ENCODE measurements at regions not wholly inside any gene's neighbourhood (a gene's known extent, or its start where the extent isn't known, plus 50 kb on each side); places are given as distances from the start of the nearest gene placed in this dataset.

DNA sequence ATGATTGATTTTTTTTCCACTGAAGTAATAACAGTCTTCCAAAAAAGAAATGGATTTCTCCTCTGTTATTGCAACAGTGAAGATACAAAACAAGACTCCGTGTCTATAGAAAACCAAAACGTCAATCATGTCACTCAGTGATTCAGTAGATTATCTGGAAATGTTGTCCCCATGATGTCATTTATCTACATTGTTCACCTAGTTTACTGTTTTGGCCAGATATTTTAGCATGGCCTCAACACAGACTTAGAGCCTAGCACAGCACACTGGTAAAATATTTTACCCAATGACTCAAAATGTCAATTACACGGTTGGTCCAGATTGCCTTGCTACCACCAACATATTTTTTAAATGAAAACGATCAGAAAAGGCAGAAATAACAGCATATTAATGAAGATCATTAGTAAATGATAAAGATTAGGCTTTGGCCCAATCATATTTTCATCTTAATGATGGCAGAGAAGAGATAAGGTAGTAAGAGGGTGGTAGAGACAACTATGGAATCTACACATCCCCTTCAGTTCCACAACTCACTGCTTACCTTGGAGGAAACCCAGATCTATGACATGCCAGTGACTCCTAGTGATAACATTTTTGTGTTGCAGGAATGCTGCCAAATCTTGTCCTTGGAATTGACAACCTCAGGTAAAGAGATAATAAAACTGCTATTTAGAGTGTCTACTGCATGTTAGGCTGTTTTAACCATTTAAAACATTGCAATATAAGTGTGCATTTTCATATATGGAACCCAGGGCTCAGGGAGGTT lies 347.7 kb upstream of the ARPP21 start:
- ChIA-PET POLR2A (no interaction called here), RAD21 (ENCODE audit: unreplicated experiment) (no interaction called here), SMC1A (ENCODE audit: uncharacterized antibody, unreplicated experiment) (no interaction called here), CTCF (no interaction called here)
- Histone ChIP-seq H3K27ac (ENCODE audit: control insufficient read depth, insufficient read depth) (no peak overlapping the region), H3K79me2 (ENCODE audit: control insufficient read depth, insufficient read depth, low read length) (no peaks in the 10 kb centered on the region), H2AFZ (ENCODE audit: control insufficient read depth, low read depth, low read length) (no peak overlapping the region), H4K20me1 (ENCODE audit: control insufficient read depth, insufficient read depth) (no peaks in the 10 kb centered on the region), H3K27me3 (replicated peaks in 1 of 2; ENCODE audit: control insufficient read depth in 2 of 2, insufficient read depth in 2 of 2, low read length in 1 of 2) (no peaks in the 10 kb centered on the region), H3K9me3 (replicated peaks; ENCODE audit: control insufficient read depth, insufficient read depth, low read length) (no peaks in the 10 kb centered on the region), H3K4me1 (ENCODE audit: control insufficient read depth, insufficient read depth, low read length) (no peaks in the 10 kb centered on the region), H3K4me2 (ENCODE audit: control insufficient read depth, insufficient read depth) (no peak overlapping the region), H3K9ac (ENCODE audit: control insufficient read depth, insufficient read depth, low read length) (no peak overlapping the region), H3K36me3 (ENCODE audit: control insufficient read depth in 2 of 2, insufficient read depth in 2 of 2, low read length in 1 of 2) (no peaks in the 10 kb centered on the region), H3K4me3 (no peak overlapping the region)
- in situ Hi-C loops (cut with MboI) (no loop called here), intact Hi-C loops (cut with micrococcal nuclease; ENCODE audit: unreplicated experiment) (no loop called here)
- no peak for DNase-seq (ENCODE audit: low read depth, low spot score)
- 2% methylated on average over 4 of the region's 4 CpGs for WGBS (ENCODE audit: insufficient coverage, insufficient replicate concordance, low lambda C conversion rate, missing lambda C conversion rate)
- ATAC-seq = no peak
- BruUV-seq (replicated peaks) = no TSS peak
- no peak for FAIRE-seq
- TF ChIP-seq, protein P1, sequence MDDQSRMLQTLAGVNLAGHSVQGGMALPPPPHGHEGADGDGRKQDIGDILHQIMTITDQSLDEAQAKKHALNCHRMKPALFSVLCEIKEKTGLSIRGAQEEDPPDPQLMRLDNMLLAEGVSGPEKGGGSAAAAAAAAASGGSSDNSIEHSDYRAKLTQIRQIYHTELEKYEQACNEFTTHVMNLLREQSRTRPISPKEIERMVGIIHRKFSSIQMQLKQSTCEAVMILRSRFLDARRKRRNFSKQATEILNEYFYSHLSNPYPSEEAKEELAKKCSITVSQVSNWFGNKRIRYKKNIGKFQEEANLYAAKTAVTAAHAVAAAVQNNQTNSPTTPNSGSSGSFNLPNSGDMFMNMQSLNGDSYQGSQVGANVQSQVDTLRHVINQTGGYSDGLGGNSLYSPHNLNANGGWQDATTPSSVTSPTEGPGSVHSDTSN (IDR thresholded peaks at IDR 0.05; ENCODE audit: insufficient replicate concordance, low read depth, low read length) = no peak
- TF ChIP-seq, protein P2, sequence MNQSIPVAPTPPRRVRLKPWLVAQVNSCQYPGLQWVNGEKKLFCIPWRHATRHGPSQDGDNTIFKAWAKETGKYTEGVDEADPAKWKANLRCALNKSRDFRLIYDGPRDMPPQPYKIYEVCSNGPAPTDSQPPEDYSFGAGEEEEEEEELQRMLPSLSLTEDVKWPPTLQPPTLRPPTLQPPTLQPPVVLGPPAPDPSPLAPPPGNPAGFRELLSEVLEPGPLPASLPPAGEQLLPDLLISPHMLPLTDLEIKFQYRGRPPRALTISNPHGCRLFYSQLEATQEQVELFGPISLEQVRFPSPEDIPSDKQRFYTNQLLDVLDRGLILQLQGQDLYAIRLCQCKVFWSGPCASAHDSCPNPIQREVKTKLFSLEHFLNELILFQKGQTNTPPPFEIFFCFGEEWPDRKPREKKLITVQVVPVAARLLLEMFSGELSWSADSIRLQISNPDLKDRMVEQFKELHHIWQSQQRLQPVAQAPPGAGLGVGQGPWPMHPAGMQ (IDR thresholded peaks at IDR 0.05; ENCODE audit: borderline replicate concordance) = no peak
- TF ChIP-seq, protein P3, sequence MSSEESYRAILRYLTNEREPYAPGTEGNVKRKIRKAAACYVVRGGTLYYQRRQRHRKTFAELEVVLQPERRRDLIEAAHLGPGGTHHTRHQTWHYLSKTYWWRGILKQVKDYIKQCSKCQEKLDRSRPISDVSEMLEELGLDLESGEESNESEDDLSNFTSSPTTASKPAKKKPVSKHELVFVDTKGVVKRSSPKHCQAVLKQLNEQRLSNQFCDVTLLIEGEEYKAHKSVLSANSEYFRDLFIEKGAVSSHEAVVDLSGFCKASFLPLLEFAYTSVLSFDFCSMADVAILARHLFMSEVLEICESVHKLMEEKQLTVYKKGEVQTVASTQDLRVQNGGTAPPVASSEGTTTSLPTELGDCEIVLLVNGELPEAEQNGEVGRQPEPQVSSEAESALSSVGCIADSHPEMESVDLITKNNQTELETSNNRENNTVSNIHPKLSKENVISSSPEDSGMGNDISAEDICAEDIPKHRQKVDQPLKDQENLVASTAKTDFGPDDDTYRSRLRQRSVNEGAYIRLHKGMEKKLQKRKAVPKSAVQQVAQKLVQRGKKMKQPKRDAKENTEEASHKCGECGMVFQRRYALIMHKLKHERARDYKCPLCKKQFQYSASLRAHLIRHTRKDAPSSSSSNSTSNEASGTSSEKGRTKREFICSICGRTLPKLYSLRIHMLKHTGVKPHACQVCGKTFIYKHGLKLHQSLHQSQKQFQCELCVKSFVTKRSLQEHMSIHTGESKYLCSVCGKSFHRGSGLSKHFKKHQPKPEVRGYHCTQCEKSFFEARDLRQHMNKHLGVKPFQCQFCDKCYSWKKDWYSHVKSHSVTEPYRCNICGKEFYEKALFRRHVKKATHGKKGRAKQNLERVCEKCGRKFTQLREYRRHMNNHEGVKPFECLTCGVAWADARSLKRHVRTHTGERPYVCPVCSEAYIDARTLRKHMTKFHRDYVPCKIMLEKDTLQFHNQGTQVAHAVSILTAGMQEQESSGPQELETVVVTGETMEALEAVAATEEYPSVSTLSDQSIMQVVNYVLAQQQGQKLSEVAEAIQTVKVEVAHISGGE (CRISPR knock-in tag; IDR thresholded peaks at IDR 0.05) = no peak
- TF ChIP-seq CEBPB (IDR thresholded peaks at IDR 0.05; ENCODE audit: borderline replicate concordance in 1 of 2, low read depth in 2 of 2, low read length in 2 of 2) (no peak), EED (IDR thresholded peaks at IDR 0.05; ENCODE audit: low read depth) (no peak), ZNF217 (IDR thresholded peaks at IDR 0.05) (no peak)
- TF ChIP-seq, protein P4, sequence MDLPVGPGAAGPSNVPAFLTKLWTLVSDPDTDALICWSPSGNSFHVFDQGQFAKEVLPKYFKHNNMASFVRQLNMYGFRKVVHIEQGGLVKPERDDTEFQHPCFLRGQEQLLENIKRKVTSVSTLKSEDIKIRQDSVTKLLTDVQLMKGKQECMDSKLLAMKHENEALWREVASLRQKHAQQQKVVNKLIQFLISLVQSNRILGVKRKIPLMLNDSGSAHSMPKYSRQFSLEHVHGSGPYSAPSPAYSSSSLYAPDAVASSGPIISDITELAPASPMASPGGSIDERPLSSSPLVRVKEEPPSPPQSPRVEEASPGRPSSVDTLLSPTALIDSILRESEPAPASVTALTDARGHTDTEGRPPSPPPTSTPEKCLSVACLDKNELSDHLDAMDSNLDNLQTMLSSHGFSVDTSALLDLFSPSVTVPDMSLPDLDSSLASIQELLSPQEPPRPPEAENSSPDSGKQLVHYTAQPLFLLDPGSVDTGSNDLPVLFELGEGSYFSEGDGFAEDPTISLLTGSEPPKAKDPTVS (IDR thresholded peaks at IDR 0.05; ENCODE audit: low read depth, low read length) = no peak
- TF ChIP-seq, protein P5, sequence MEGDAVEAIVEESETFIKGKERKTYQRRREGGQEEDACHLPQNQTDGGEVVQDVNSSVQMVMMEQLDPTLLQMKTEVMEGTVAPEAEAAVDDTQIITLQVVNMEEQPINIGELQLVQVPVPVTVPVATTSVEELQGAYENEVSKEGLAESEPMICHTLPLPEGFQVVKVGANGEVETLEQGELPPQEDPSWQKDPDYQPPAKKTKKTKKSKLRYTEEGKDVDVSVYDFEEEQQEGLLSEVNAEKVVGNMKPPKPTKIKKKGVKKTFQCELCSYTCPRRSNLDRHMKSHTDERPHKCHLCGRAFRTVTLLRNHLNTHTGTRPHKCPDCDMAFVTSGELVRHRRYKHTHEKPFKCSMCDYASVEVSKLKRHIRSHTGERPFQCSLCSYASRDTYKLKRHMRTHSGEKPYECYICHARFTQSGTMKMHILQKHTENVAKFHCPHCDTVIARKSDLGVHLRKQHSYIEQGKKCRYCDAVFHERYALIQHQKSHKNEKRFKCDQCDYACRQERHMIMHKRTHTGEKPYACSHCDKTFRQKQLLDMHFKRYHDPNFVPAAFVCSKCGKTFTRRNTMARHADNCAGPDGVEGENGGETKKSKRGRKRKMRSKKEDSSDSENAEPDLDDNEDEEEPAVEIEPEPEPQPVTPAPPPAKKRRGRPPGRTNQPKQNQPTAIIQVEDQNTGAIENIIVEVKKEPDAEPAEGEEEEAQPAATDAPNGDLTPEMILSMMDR (IDR thresholded peaks at IDR 0.05 in 2 of 3, conservative IDR thresholded peaks at IDR 0.05 in 1 of 3; ENCODE audit: control insufficient read depth in 2 of 3, extremely low read depth in 1 of 3, insufficient read depth in 1 of 3, low read depth in 3 of 3, low read length in 3 of 3) = no peak
